SK-N-SH (cell line): ENCODE measurements at regions not wholly inside any gene's neighbourhood (a gene's known extent, or its start where the extent isn't known, plus 50 kb on each side); places are given as distances from the start of the nearest gene placed in this dataset.

Experiments used
- CTCF ChIA-PET: fragments of 300-600, 350-600 bp; formaldehyde crosslinking; extraction: SDS; loops from one replicate; lab custom pipeline; 2021; lab: Yijun Ruan, JAX
- POLR2A ChIA-PET: fragments of 350-600 bp; sonication (Branson Sonifier 250); formaldehyde crosslinking; extraction: SDS; loops from one replicate; lab custom pipeline; 2020; ENCODE audit warnings: antibody characterized with exemption, inconsistent platforms; lab: Yijun Ruan, JAX
- DNase-seq: peaks from one replicate; pipeline ENCODE4 v3.0.0; 2012
- H2AFZ ChIP-seq: fragments of 200-600 bp; sonication (generic); 2 replicates; pipeline ENCODE4 v1.8.1; 2016; ENCODE audit warnings: antibody characterized with exemption, mild to moderate bottlenecking, low read depth
- H3F3A ChIP-seq: fragments of 200-600 bp; sonication (generic); replicated peaks from 2 replicates; pipeline ENCODE3; 2016; ENCODE audit warnings: antibody characterized with exemption, mild to moderate bottlenecking; ENCODE audit not compliant: insufficient read depth
- H3K27ac ChIP-seq, 2 experiments: fragments of 200-500 bp in 1 of 2; fragments of 200-600 bp in 1 of 2; sonication (Bioruptor generic) in 1 of 2; sonication (generic), shearing (Covaris generic) in 1 of 2; 2 replicates each; pipeline versions ENCODE4 v1.5.1 to v1.6.1; 2014 to 2016; ENCODE audit warnings: low read depth in 2 of 2, inconsistent platforms in 1 of 2, low read length in 1 of 2, mild to moderate bottlenecking in 1 of 2, mixed read lengths in 1 of 2
- H3K27me3 ChIP-seq: fragments of 200-600 bp; sonication (generic), shearing (Covaris generic); 2 replicates; pipeline ENCODE4 v1.6.1; 2016; ENCODE audit warnings: mixed run types; ENCODE audit not compliant: insufficient read depth
- H3K36me3 ChIP-seq, 2 experiments: fragments of 200-500 bp in 1 of 2; fragments of 200-600 bp in 1 of 2; sonication (Bioruptor generic) in 1 of 2; sonication (generic) in 1 of 2; replicated peaks in 1 of 2; 2 replicates each; pipeline versions ENCODE3 to v1.5.1; 2014 to 2016; ENCODE audit warnings: low read length in 1 of 2, mild to moderate bottlenecking in 1 of 2; ENCODE audit not compliant: insufficient read depth in 2 of 2, control insufficient read depth in 1 of 2
- H3K4me1 ChIP-seq, 2 experiments: fragments of 200-500 bp in 1 of 2; fragments of 200-600 bp in 1 of 2; sonication (Bioruptor generic) in 1 of 2; sonication (generic), shearing (Covaris generic) in 1 of 2; 2 replicates each; pipeline versions ENCODE4 v1.5.1 to v1.6.1; 2014 to 2016; ENCODE audit warnings: low read depth in 1 of 2, low read length in 1 of 2, mixed run types in 1 of 2; ENCODE audit not compliant: insufficient read depth in 2 of 2, control insufficient read depth in 1 of 2
- H3K4me2 ChIP-seq: fragments of 200-600 bp; sonication (generic), shearing (Covaris generic); 2 replicates; pipeline ENCODE4 v1.6.1; 2017; ENCODE audit warnings: mixed run types
- H3K4me3 ChIP-seq, 2 experiments: fragments of 200-500 bp in 1 of 2; fragments of 200-600 bp in 1 of 2; sonication (Bioruptor generic) in 1 of 2; sonication (generic), shearing (Covaris generic) in 1 of 2; 2 replicates each; pipeline versions ENCODE4 v1.5.1 to v1.8.1; 2014 to 2016; ENCODE audit warnings: low read depth in 2 of 2, inconsistent platforms in 1 of 2, low read length in 1 of 2, mild to moderate bottlenecking in 1 of 2, mixed read lengths in 1 of 2, moderate library complexity in 1 of 2
- H3K79me2 ChIP-seq: fragments of 200-600 bp; sonication (generic); 2 replicates; pipeline ENCODE4 v1.8.1; 2017; ENCODE audit warnings: mild to moderate bottlenecking; ENCODE audit not compliant: insufficient read depth
- H3K9ac ChIP-seq: fragments of 200-600 bp; sonication (generic); 2 replicates; pipeline ENCODE4 v1.6.1; 2017; ENCODE audit warnings: mixed run types
- H3K9me2 ChIP-seq: fragments of 200-600 bp; sonication (generic); 2 replicates; pipeline ENCODE4 v1.6.1; 2017; ENCODE audit warnings: mixed run types
- H3K9me3 ChIP-seq: fragments of 200-600 bp; sonication (generic); 2 replicates; pipeline ENCODE4 v1.6.1; 2017; ENCODE audit warnings: mixed run types, mild to moderate bottlenecking, moderate library complexity
- H4K20me1 ChIP-seq: fragments of 200-600 bp; sonication (generic); 2 replicates; pipeline ENCODE4 v1.6.1; 2017; ENCODE audit warnings: mild to moderate bottlenecking, mixed run types; ENCODE audit not compliant: insufficient read depth
- CHD2 ChIP-seq: fragments of 150-350 bp; IDR thresholded peaks from 2 replicates; pipeline ENCODE4 v1.6.1; 2018; ENCODE audit warnings: low read length; ENCODE audit not compliant: partially characterized antibody
- FOXM1 ChIP-seq: IDR thresholded peaks from 2 replicates; pipeline ENCODE4 v1.4.0; 2012; ENCODE audit warnings: low read depth, mild to moderate bottlenecking
- JUND ChIP-seq: IDR thresholded peaks from 2 replicates; pipeline ENCODE4 v1.4.0; 2012
- MXI1 ChIP-seq: IDR thresholded peaks from 2 replicates; pipeline ENCODE4 v1.6.1; 2012; ENCODE audit warnings: mild to moderate bottlenecking, low read depth, low read length, improper control_type of control experiment
- NRF1 ChIP-seq: IDR thresholded peaks from 2 replicates; pipeline ENCODE4 v1.6.1; 2012; ENCODE audit warnings: low read depth, mild to moderate bottlenecking, low read length
- POLR2AphosphoS5 ChIP-seq: IDR thresholded peaks from 2 replicates; pipeline ENCODE4 v1.6.1; 2012; ENCODE audit warnings: low read depth, low read length
- RCOR1 ChIP-seq: fragments of 150-350 bp; IDR thresholded peaks from 2 replicates; pipeline ENCODE4 v1.6.1; 2017; ENCODE audit warnings: antibody characterized with exemption, low read length
- SIN3A ChIP-seq: IDR thresholded peaks from 2 replicates; pipeline ENCODE4 v1.6.1; 2012; ENCODE audit warnings: low read depth, mild to moderate bottlenecking, low read length, moderate library complexity, borderline replicate concordance
- SMC3 ChIP-seq: IDR thresholded peaks from 2 replicates; pipeline ENCODE4 v1.6.1; 2012; ENCODE audit warnings: low read depth, low read length, improper control_type of control experiment
- TCF12 ChIP-seq: IDR thresholded peaks from 2 replicates; pipeline ENCODE4 v1.4.0; 2012
- TEAD4 ChIP-seq: IDR thresholded peaks from 2 replicates; pipeline ENCODE4 v1.4.0; 2012; ENCODE audit warnings: mild to moderate bottlenecking, borderline replicate concordance; ENCODE audit not compliant: insufficient read depth
- YY1 ChIP-seq: IDR thresholded peaks from 2 replicates; pipeline ENCODE4 v1.4.0; 2012; ENCODE audit warnings: low read depth, mild to moderate bottlenecking
- WGBS: methylation state at CpG from one replicate; pipeline ENCODE4 v1.1.6; 2017; ENCODE audit warnings: low lambda C conversion rate; 5-methylcytosine and 5-hydroxymethylcytosine counted together
- TF ChIP-seq, protein P1 (sequence below): IDR thresholded peaks from 2 replicates; pipeline ENCODE4 v1.4.0; 2012; ENCODE audit warnings: low read depth, borderline replicate concordance
- TF ChIP-seq, protein P2 (sequence below): IDR thresholded peaks from 2 replicates; pipeline ENCODE4; 2012
- TF ChIP-seq, protein P3 (sequence below): fragments of 150-350 bp; IDR thresholded peaks from 2 replicates; pipeline ENCODE4 v1.6.1; 2016; ENCODE audit warnings: mild to moderate bottlenecking, low read depth, low read length
- TF ChIP-seq, protein P4 (sequence below): IDR thresholded peaks from 2 replicates; pipeline ENCODE4 v1.4.0; 2012; ENCODE audit warnings: low read depth, borderline replicate concordance

DNA sequence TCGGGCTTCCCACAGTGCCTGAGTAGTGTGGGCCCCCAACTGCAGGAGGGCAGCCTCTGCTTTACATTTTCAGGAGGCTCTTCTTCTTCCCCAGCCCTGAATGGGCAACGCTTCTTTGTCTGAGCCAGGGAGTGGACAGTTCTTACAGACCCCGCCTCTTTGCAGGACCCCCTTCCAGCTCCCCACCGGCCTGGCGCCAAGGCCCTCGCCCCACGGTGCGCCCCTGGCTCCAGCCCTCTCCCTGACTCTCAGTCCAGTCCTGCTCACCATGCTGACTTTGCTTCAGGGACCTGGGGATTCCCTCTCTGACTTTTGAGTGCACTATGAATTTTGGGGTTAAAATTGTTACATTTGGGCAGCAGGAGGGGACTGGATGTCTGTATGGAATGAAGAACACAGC is 123.8 kb downstream of the HSD17B3 start:
- TF ChIP-seq CHD2 (no peak), MXI1 (no peak), SMC3 (no peak), YY1 (no peak), JUND (no peak), SIN3A (no peak), TCF12 (no peak), POLR2AphosphoS5 (no peak), NRF1 (no peak), RCOR1 (no peak), TEAD4 (no peak), FOXM1 (no peak)
- TF ChIP-seq, protein P1, sequence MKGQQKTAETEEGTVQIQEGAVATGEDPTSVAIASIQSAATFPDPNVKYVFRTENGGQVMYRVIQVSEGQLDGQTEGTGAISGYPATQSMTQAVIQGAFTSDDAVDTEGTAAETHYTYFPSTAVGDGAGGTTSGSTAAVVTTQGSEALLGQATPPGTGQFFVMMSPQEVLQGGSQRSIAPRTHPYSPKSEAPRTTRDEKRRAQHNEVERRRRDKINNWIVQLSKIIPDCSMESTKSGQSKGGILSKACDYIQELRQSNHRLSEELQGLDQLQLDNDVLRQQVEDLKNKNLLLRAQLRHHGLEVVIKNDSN: no peak
- TF ChIP-seq, protein P2, sequence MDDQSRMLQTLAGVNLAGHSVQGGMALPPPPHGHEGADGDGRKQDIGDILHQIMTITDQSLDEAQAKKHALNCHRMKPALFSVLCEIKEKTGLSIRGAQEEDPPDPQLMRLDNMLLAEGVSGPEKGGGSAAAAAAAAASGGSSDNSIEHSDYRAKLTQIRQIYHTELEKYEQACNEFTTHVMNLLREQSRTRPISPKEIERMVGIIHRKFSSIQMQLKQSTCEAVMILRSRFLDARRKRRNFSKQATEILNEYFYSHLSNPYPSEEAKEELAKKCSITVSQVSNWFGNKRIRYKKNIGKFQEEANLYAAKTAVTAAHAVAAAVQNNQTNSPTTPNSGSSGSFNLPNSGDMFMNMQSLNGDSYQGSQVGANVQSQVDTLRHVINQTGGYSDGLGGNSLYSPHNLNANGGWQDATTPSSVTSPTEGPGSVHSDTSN: no peak
- TF ChIP-seq, protein P3, sequence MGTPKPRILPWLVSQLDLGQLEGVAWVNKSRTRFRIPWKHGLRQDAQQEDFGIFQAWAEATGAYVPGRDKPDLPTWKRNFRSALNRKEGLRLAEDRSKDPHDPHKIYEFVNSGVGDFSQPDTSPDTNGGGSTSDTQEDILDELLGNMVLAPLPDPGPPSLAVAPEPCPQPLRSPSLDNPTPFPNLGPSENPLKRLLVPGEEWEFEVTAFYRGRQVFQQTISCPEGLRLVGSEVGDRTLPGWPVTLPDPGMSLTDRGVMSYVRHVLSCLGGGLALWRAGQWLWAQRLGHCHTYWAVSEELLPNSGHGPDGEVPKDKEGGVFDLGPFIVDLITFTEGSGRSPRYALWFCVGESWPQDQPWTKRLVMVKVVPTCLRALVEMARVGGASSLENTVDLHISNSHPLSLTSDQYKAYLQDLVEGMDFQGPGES: no peak
- TF ChIP-seq, protein P4, sequence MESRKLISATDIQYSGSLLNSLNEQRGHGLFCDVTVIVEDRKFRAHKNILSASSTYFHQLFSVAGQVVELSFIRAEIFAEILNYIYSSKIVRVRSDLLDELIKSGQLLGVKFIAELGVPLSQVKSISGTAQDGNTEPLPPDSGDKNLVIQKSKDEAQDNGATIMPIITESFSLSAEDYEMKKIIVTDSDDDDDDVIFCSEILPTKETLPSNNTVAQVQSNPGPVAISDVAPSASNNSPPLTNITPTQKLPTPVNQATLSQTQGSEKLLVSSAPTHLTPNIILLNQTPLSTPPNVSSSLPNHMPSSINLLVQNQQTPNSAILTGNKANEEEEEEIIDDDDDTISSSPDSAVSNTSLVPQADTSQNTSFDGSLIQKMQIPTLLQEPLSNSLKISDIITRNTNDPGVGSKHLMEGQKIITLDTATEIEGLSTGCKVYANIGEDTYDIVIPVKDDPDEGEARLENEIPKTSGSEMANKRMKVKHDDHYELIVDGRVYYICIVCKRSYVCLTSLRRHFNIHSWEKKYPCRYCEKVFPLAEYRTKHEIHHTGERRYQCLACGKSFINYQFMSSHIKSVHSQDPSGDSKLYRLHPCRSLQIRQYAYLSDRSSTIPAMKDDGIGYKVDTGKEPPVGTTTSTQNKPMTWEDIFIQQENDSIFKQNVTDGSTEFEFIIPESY: no peak
- TF ChIP-seq, all 33 proteins: peak for 0
- Histone ChIP-seq H3K27ac (no peak overlapping the region), H3K27me3 (no peaks in the 10 kb centered on the region), H3K4me3 (no peak overlapping the region), H3K4me2 (no peak overlapping the region), H3K36me3 (no peaks in the 10 kb centered on the region), H3K9me2 (no peaks in the 10 kb centered on the region), H4K20me1 (no peaks in the 10 kb centered on the region), H2AFZ (no peak overlapping the region), H3K9ac (no peak overlapping the region), H3K79me2 (no peaks in the 10 kb centered on the region), H3K4me1 (no peaks in the 10 kb centered on the region; a peak in 1 of 4 replicates), H3F3A (no peaks in the 10 kb centered on the region), H3K9me3 (no peaks in the 10 kb centered on the region)
- ChIA-PET CTCF (interaction anchor here (1.3 to 4.2 kb wide), 3 partner anchors 26 to 40 kb away, joined by 4 to 18 read pairs (median 4); no protein-coding TSS in a partner anchor), POLR2A (no interaction called here)
- no peak for DNase-seq
- 73% methylated on average over 8 of the region's 8 CpGs for WGBS
